Colonic mucosa (tissue), 4 donors: ENCODE measurements at regions not wholly inside any gene's neighbourhood (a gene's known extent, or its start where the extent isn't known, plus 50 kb on each side); places are given as distances from the start of the nearest gene placed in this dataset.

Experiments
- DNase-seq: peaks from one replicate; pipeline ENCODE4 v3.0.0-alpha.2; 2020
- H3K27ac ChIP-seq: fragments of 200-600 bp; one replicate; pipeline ENCODE4 v1.8.0; 2021
- H3K27me3 ChIP-seq: fragments of 200-600 bp; one replicate; pipeline ENCODE4 v1.8.0; 2021
- H3K36me3 ChIP-seq: fragments of 200-600 bp; one replicate; pipeline ENCODE4 v1.8.0; 2021
- H3K4me1 ChIP-seq: fragments of 200-600 bp; one replicate; pipeline ENCODE4 v1.8.0; 2021; ENCODE audit warnings: mild to moderate bottlenecking
- H3K4me3 ChIP-seq: fragments of 200-600 bp; one replicate; pipeline ENCODE4 v1.8.0; 2021
- H3K9ac ChIP-seq, 2 donors: one replicate each; pipeline ENCODE4 v1.7.0; 2013; ENCODE audit warnings: control low read depth in 2 of 2, low read depth in 2 of 2, low read length in 2 of 2
- H3K9me3 ChIP-seq: fragments of 200-600 bp; one replicate; pipeline ENCODE4 v1.8.0; 2021
- CTCF ChIP-seq: fragments of 200-600 bp; IDR thresholded peaks from one replicate; pipeline ENCODE4 v1.8.0; 2022; ENCODE audit warnings: antibody characterized with exemption, mild to moderate bottlenecking
- intact Hi-C: fragments of 100-400 bp; cut with DNase I; formaldehyde crosslinking; loops from one replicate; pipeline ENCODE4 v1.14.1; 2022
- donor health status: healthy.
- donor health status: DM: no; HTN: no; CAD: no.
- donor health status: DM: no; HTN: no; CAD: no.

DNA sequence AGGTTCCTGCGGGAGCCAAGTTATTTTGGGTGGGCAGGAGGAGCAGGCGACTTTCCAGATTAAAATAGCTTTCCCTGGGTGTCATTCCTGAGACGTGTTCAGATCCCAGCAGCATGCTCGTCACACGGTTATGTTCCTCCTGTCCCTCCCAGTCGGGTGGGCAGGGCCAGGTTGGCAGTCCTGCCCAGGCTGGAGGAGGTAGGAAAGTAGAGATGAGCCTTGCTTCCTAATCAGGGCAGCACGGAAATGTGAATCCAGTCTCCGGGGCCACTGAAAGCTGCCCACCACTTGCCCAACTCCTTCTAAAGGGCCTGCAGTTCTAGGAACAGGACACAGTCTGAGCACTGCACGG is 137.0 kb downstream of the MRPL14 start:
- Histone ChIP-seq H3K4me1 (peaks cover 6% of the 10 kb centered on the region), H3K9ac (peak overlapping the region in 1 of 2 donors; percentile 21), H3K27me3 (no peaks in the 10 kb centered on the region), H3K9me3 (no peaks in the 10 kb centered on the region), H3K36me3 (no peaks in the 10 kb centered on the region), H3K27ac (no peak overlapping the region), H3K4me3 (no peak overlapping the region)
- no peak for TF ChIP-seq CTCF
- intact Hi-C loops = no loop called here
- DNase-seq = peak; percentile 47

DNA sequence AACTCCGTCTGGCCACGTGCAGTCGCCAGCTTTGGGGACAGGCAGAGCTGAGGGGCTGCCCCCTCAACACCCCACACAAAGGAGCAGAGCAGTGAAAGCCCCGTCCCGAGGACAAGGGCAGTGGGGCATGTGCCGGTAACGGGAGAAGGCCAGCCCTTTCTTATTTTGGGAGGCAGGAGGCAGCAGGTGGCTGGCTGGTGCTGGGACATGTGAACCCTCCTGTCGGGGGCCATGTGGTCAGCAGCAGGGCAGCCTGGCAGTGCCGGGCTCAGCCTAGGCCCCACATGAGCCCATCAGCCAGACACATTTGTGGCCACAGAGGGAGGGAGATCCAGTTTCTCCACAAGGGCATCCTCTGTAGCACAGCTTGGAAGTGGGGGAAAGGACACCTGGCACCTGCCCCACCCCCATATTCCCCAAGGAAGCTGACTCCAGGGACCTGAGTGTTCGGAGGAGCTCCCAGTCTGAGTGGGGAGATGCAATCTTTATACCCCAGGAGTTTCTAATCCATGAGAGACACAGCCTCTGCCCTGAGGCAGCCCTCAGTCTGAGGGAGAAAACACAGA is 137.6 kb downstream of the MRPL14 start:
- Histone ChIP-seq H3K27me3 (no peaks in the 10 kb centered on the region), H3K9ac (no peak overlapping the region), H3K27ac (no peak overlapping the region), H3K36me3 (no peaks in the 10 kb centered on the region), H3K4me3 (no peak overlapping the region), H3K4me1 (peaks cover 6% of the 10 kb centered on the region), H3K9me3 (no peaks in the 10 kb centered on the region)
- no peak for DNase-seq
- intact Hi-C loops = no loop called here
- no peak for TF ChIP-seq CTCF

- Histone ChIP-seq H3K9me3 (no peaks in the 10 kb centered on the region), H3K27me3 (no peaks in the 10 kb centered on the region), H3K9ac (no peak overlapping the region), H3K4me3 (no peak overlapping the region), H3K36me3 (no peaks in the 10 kb centered on the region), H3K4me1 (peaks cover 6% of the 10 kb centered on the region), H3K27ac (no peak overlapping the region)
- DNase-seq = no peak
- intact Hi-C loops = no loop called here
- no peak for TF ChIP-seq CTCF
These were observed 138.5 kb downstream of the MRPL14 start for GRCh38 chr6:43988801-43989200.

DNA sequence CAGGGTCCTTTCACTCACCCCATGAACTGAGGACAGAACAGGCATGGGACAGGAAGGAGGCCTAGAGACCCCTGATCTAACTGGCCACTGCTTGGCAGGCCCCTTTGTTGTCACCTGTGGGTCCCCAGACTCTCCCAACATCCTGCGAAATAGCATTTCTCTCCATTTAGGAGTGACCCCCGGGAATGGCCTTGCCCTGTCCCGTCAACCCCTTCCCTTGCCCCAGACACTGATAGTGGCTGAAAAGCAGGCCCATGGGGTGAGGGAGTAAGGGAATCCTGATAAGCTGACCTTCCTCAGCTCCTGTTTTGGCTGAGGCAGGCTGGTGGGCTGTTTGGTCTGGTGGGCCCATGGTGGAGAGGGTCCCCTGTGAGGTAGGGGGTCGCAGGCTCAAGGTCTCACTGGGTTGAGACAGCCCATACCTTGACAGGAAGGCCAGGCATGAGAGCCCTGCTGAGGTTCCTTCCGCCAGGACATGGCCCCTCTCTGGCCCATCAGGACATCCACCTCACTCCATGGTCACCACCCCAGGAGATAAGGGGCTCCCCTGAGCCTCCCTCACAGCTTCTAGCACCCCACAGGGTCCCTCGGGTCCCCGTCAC is 139.3 kb downstream of the MRPL14 start:
- Histone ChIP-seq H3K9me3 (no peaks in the 10 kb centered on the region), H3K4me1 (peaks cover 6% of the 10 kb centered on the region), H3K27me3 (no peaks in the 10 kb centered on the region), H3K4me3 (no peak overlapping the region), H3K9ac (no peak overlapping the region), H3K27ac (no peak overlapping the region), H3K36me3 (no peaks in the 10 kb centered on the region)
- intact Hi-C loops = no loop called here
- no peak for DNase-seq
- TF ChIP-seq CTCF = no peak

DNA sequence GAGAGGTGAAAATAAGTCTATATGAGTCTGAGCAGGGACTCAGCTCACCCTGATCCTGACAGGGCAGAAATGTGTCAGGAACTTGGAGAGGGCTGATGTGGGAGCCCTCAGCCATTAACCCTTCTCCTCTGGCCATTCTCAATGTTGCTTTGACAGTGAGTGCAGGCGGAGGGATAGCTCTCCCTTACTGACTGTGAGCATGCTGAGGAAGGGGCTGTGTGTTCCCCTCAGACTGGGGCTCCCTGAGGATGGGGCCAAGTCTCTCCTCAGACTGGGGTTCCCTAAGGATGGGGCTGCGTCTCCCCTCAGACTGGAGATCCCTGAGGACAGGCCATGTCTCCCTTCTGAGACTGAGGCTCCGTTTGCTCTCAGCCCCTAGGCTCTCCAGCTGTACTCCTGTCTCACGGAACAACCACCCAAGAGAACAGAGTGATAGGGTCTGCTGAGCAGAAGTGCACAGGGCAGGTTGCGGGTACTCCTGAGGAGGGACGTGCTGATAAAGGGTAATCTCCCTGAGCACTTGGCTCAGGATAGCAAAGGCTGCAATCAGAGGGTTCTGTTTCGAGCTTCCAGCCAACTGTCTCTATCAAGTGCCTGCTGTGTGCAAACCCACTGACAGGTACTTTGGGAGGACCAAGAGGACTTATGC is 141.0 kb downstream of the MRPL14 start:
- intact Hi-C loops = no loop called here

More for the DNA sequence above, 141.0 kb downstream of the MRPL14 start:
- Histone ChIP-seq H3K9me3 (no peaks in the 10 kb centered on the region), H3K27ac (no peak overlapping the region), H3K36me3 (no peaks in the 10 kb centered on the region), H3K9ac (no peak overlapping the region), H3K4me3 (no peak overlapping the region), H3K27me3 (no peaks in the 10 kb centered on the region), H3K4me1 (peaks cover 6% of the 10 kb centered on the region)
- no peak for TF ChIP-seq CTCF
- DNase-seq = no peak
